CD14-positive monocyte (primary cell): ENCODE measurements at regions not wholly inside any gene's neighbourhood (a gene's known extent, or its start where the extent isn't known, plus 50 kb on each side); places are given as distances from the start of the nearest gene placed in this dataset.

Source experiments
- DNase-seq, 3 donors: peaks; one replicate each; pipeline ENCODE4 v3.0.0-alpha.2; 2011 to 2022
- H2AFZ ChIP-seq: 2 replicates; pipeline ENCODE4 v1.6.0; 2012; ENCODE audit warnings: mild to moderate bottlenecking, low read depth, low read length, inconsistent platforms; ENCODE audit not compliant: insufficient read depth, poor library complexity, severe bottlenecking
- H3K27ac ChIP-seq, 2 donors: 1 replicate in 1 of 2; 2 replicates in 1 of 2; pipeline ENCODE4 v1.5.1; 2012 to 2013; ENCODE audit warnings: low read length in 2 of 2, control low read depth in 1 of 2, inconsistent platforms in 1 of 2, low read depth in 1 of 2, mild to moderate bottlenecking in 1 of 2
- H3K27me3 ChIP-seq, 2 donors: one replicate each; pipeline versions ENCODE4 v1.6.0 to v1.6.1; 2011 to 2013; ENCODE audit warnings: low read length in 2 of 2; ENCODE audit not compliant: control insufficient read depth in 2 of 2, insufficient read depth in 2 of 2
- H3K36me3 ChIP-seq, 2 donors: replicated peaks in 1 of 2; 1 replicate in 1 of 2; 2 replicates in 1 of 2; pipeline versions ENCODE4 v1.5.1 to v1.6.1; 2012 to 2013; ENCODE audit warnings: low read length in 2 of 2, control low read depth in 1 of 2, inconsistent platforms in 1 of 2, mild to moderate bottlenecking in 1 of 2; ENCODE audit not compliant: insufficient read depth in 2 of 2, control insufficient read depth in 1 of 2
- H3K4me1 ChIP-seq, 2 donors: 1 replicate in 1 of 2; 2 replicates in 1 of 2; pipeline versions ENCODE4 v1.5.1 to v1.6.1; 2012 to 2013; ENCODE audit warnings: low read length in 2 of 2, control low read depth in 1 of 2, inconsistent platforms in 1 of 2, mild to moderate bottlenecking in 1 of 2, moderate library complexity in 1 of 2; ENCODE audit not compliant: insufficient read depth in 2 of 2, control insufficient read depth in 1 of 2
- H3K4me2 ChIP-seq: replicated peaks from 2 replicates; pipeline ENCODE3; 2012; ENCODE audit warnings: low read length, moderate library complexity, mild to moderate bottlenecking; ENCODE audit not compliant: poor library complexity, severe bottlenecking; ENCODE audit errors: extremely low read depth
- H3K4me3 ChIP-seq, 3 experiments: fragments of 200-600 bp in 1 of 3; sonication (generic) in 1 of 3; replicated peaks in 1 of 3; 1 replicate in 2 of 3; 2 replicates in 1 of 3; pipeline ENCODE4 v1.5.1; 2011 to 2013; ENCODE audit warnings: low read length in 3 of 3, mild to moderate bottlenecking in 3 of 3, control low read depth in 2 of 3, low read depth in 2 of 3, inconsistent platforms in 1 of 3, moderate library complexity in 1 of 3
- H3K79me2 ChIP-seq: 2 replicates; pipeline ENCODE4 v1.6.0; 2012; ENCODE audit warnings: mild to moderate bottlenecking, control low read depth, inconsistent platforms, low read length, moderate library complexity; ENCODE audit not compliant: insufficient read depth
- H3K9ac ChIP-seq: 2 replicates; pipeline ENCODE4 v1.6.0; 2017; ENCODE audit warnings: low read length, mild to moderate bottlenecking; ENCODE audit not compliant: insufficient read depth, poor library complexity, severe bottlenecking
- H3K9me3 ChIP-seq, 2 donors: replicated peaks in 1 of 2; 1 replicate in 1 of 2; 2 replicates in 1 of 2; pipeline versions ENCODE4 v1.5.1 to v1.6.1; 2012 to 2013; ENCODE audit warnings: low read length in 2 of 2, control low read depth in 1 of 2; ENCODE audit not compliant: control insufficient read depth in 1 of 2, insufficient read depth in 1 of 2
- H4K20me1 ChIP-seq: 2 replicates; pipeline ENCODE4 v1.6.0; 2012; ENCODE audit warnings: mild to moderate bottlenecking, low read length, control low read depth, moderate library complexity; ENCODE audit not compliant: insufficient read depth
- H3K27ac Mint-ChIP-seq, 7 donors: one replicate each; pipeline ENCODE4 v1.8.0; 2020; ENCODE audit warnings: mild to moderate bottlenecking in 7 of 7, mixed read lengths in 7 of 7, moderate library complexity in 6 of 7, inconsistent platforms in 2 of 7
- H3K27me3 Mint-ChIP-seq, 3 donors: one replicate each; pipeline ENCODE4 v1.8.0; 2021 to 2022; ENCODE audit warnings: low read depth in 3 of 3, mild to moderate bottlenecking in 3 of 3, mixed read lengths in 3 of 3, moderate library complexity in 3 of 3, inconsistent platforms in 1 of 3
- H3K36me3 Mint-ChIP-seq, 2 donors: one replicate each; pipeline ENCODE4 v1.8.0; 2020; ENCODE audit warnings: mixed read lengths in 2 of 2, inconsistent platforms in 1 of 2, mild to moderate bottlenecking in 1 of 2
- H3K4me1 Mint-ChIP-seq: one replicate; pipeline ENCODE4 v1.8.0; 2020; ENCODE audit warnings: mild to moderate bottlenecking, mixed read lengths
- H3K4me3 Mint-ChIP-seq, 2 donors: one replicate each; pipeline ENCODE4 v1.8.0; 2020; ENCODE audit warnings: mild to moderate bottlenecking in 2 of 2, mixed read lengths in 2 of 2, moderate library complexity in 1 of 2
- H3K9me3 Mint-ChIP-seq, 7 donors: one replicate each; pipeline ENCODE4 v1.8.0; 2020 to 2022; ENCODE audit warnings: mixed read lengths in 7 of 7, mild to moderate bottlenecking in 6 of 7, moderate library complexity in 6 of 7, inconsistent platforms in 2 of 7
- CTCF ChIP-seq: fragments of 200-600 bp; IDR thresholded peaks from one replicate; pipeline ENCODE4 v1.8.0; 2022; ENCODE audit warnings: antibody characterized with exemption, mild to moderate bottlenecking
- WGBS: methylation state at CpG from one replicate; pipeline ENCODE4 v1.1.5; 2013; ENCODE audit warnings: missing lambda C conversion rate; ENCODE audit not compliant: insufficient coverage; 5-methylcytosine and 5-hydroxymethylcytosine counted together
- intact Hi-C, 2 donors: fragments of 100-400 bp; cut with micrococcal nuclease; formaldehyde crosslinking; loops; one replicate each; pipeline versions ENCODE4 v1.15.0 to v1.15.1; 2023

GRCh38 chr10:11395161-11395560 lies 216.3 kb downstream of the USP6NL start:
- Mint-ChIP-seq H3K27ac (no peak overlapping the region), H3K4me1 (no peaks in the 10 kb centered on the region), H3K9me3 (peaks cover 0 to 6% (median 0%) of the 10 kb centered on the region in 7 donors), H3K36me3 (no peaks in the 10 kb centered on the region), H3K27me3 (peaks cover 1 to 3% (median 2%) of the 10 kb centered on the region in 3 donors), H3K4me3 (no peak overlapping the region)
- H2AFZ ChIP-seq: no peak overlapping the region
- 17% methylated on average over 1 of the region's 2 CpGs for WGBS
- no peaks in the 10 kb centered on the region for H3K9me3 ChIP-seq
- no peak overlapping the region for H3K4me2 ChIP-seq
- DNase-seq: no peak
- no peak overlapping the region for H3K9ac ChIP-seq
- no peak overlapping the region for H3K4me3 ChIP-seq
- intact Hi-C loops: no loop called here
- H3K79me2 ChIP-seq: no peaks in the 10 kb centered on the region
- H4K20me1 ChIP-seq: no peaks in the 10 kb centered on the region
- no peak overlapping the region for H3K27ac ChIP-seq
- H3K36me3 ChIP-seq: no peaks in the 10 kb centered on the region
- TF ChIP-seq CTCF: no peak
- no peaks in the 10 kb centered on the region for H3K27me3 ChIP-seq
- no peaks in the 10 kb centered on the region for H3K4me1 ChIP-seq

GRCh38 chr10:11393858-11394257 lies 217.6 kb downstream of the USP6NL start:
- intact Hi-C loops: no loop called here
- Histone ChIP-seq H3K79me2 (no peaks in the 10 kb centered on the region), H2AFZ (no peak overlapping the region), H3K4me2 (no peak overlapping the region), H3K27me3 (no peaks in the 10 kb centered on the region), H3K4me1 (no peaks in the 10 kb centered on the region), H3K9ac (no peak overlapping the region), H3K4me3 (no peak overlapping the region), H3K9me3 (no peaks in the 10 kb centered on the region), H3K36me3 (no peaks in the 10 kb centered on the region), H4K20me1 (no peaks in the 10 kb centered on the region), H3K27ac (no peak overlapping the region)
- no peak overlapping the region for H3K27ac Mint-ChIP-seq
- TF ChIP-seq CTCF: no peak
- no peak overlapping the region for H3K4me3 Mint-ChIP-seq
- H3K9me3 Mint-ChIP-seq: peaks cover 0 to 6% (median 0%) of the 10 kb centered on the region in 7 donors
- H3K27me3 Mint-ChIP-seq: peaks cover 1 to 3% (median 2%) of the 10 kb centered on the region in 3 donors
- no peaks in the 10 kb centered on the region for H3K36me3 Mint-ChIP-seq
- H3K4me1 Mint-ChIP-seq: no peaks in the 10 kb centered on the region
- 85% methylated on average over 8 of the region's 9 CpGs for WGBS
- no peak for DNase-seq
